OCI-LY1 (cell line): ENCODE measurements at regions not wholly inside any gene's neighbourhood (a gene's known extent, or its start where the extent isn't known, plus 50 kb on each side); places are given as distances from the start of the nearest gene placed in this dataset.

Experiments
- H2AFZ ChIP-seq: fragments of 200-600 bp; sonication (generic), shearing (Covaris generic); 2 replicates; pipeline ENCODE4 v1.6.0; 2014; ENCODE audit warnings: antibody characterized with exemption, mild to moderate bottlenecking, low read length
- H3F3A ChIP-seq: fragments of 200-600 bp; sonication (generic), shearing (Covaris generic); 2 replicates; pipeline ENCODE4 v1.6.0; 2014; ENCODE audit warnings: mild to moderate bottlenecking, antibody characterized with exemption, low read length, moderate library complexity; ENCODE audit not compliant: insufficient read depth
- H3K27ac ChIP-seq: fragments of 200-600 bp; sonication (generic); 2 replicates; pipeline ENCODE4 v1.5.1; 2014; ENCODE audit warnings: low read length, mixed run types, mild to moderate bottlenecking, low read depth; ENCODE audit not compliant: poor library complexity, severe bottlenecking
- H3K27me3 ChIP-seq: fragments of 200-600 bp; sonication (generic); 2 replicates; pipeline ENCODE4 v1.6.0; 2014; ENCODE audit warnings: antibody characterized with exemption, mild to moderate bottlenecking, low read length, moderate library complexity; ENCODE audit not compliant: insufficient read depth
- H3K36me3 ChIP-seq: fragments of 200-600 bp; sonication (generic); 2 replicates; pipeline ENCODE4 v1.6.1; 2014; ENCODE audit warnings: mild to moderate bottlenecking, antibody characterized with exemption, low read length, moderate library complexity, mixed read lengths; ENCODE audit not compliant: insufficient read depth
- H3K4me1 ChIP-seq: fragments of 200-600 bp; sonication (generic); 2 replicates; pipeline ENCODE4 v1.5.1; 2014; ENCODE audit warnings: mild to moderate bottlenecking, low read length, moderate library complexity; ENCODE audit not compliant: insufficient read depth, severe bottlenecking
- H3K4me2 ChIP-seq: fragments of 200-600 bp; sonication (generic), shearing (Covaris generic); 2 replicates; pipeline ENCODE4 v1.6.1; 2014; ENCODE audit warnings: low read length
- H3K4me3 ChIP-seq: fragments of 200-600 bp; sonication (generic); 2 replicates; pipeline ENCODE4 v1.5.1; 2014; ENCODE audit warnings: low read length, low read depth, mild to moderate bottlenecking, mixed read lengths; ENCODE audit not compliant: poor library complexity, severe bottlenecking
- H3K79me2 ChIP-seq: fragments of 200-600 bp; shearing (Covaris generic); 2 replicates; pipeline ENCODE4 v1.6.1; 2016; ENCODE audit warnings: mixed run types, low read length, mixed read lengths; ENCODE audit not compliant: insufficient read depth
- H3K9ac ChIP-seq: fragments of 200-600 bp; sonication (generic), shearing (Covaris generic); 2 replicates; pipeline ENCODE4 v1.6.1; 2014; ENCODE audit warnings: mild to moderate bottlenecking, low read length, mixed read lengths
- H3K9me2 ChIP-seq: fragments of 200-600 bp; sonication (generic), shearing (Covaris generic); 2 replicates; pipeline ENCODE4 v1.6.1; 2014; ENCODE audit warnings: low read depth, mild to moderate bottlenecking, low read length, mixed read lengths
- H3K9me3 ChIP-seq: fragments of 200-600 bp; shearing (Covaris generic); 2 replicates; pipeline ENCODE4 v1.6.1; 2014; ENCODE audit warnings: low read length, mixed read lengths
- H4K20me1 ChIP-seq: fragments of 200-600 bp; sonication (generic), shearing (Covaris generic); 2 replicates; pipeline ENCODE4 v1.6.0; 2016; ENCODE audit warnings: mild to moderate bottlenecking, low read length; ENCODE audit not compliant: insufficient read depth
- EZH2 ChIP-seq: fragments of 200-600 bp; sonication (generic), shearing (Covaris generic); IDR thresholded peaks from 2 replicates; pipeline ENCODE4 v1.8.0; 2017; ENCODE audit warnings: borderline replicate concordance, mixed run types, mild to moderate bottlenecking, antibody characterized with exemption, low read length, moderate library complexity, mixed read lengths
- TF ChIP-seq, protein P1 (sequence below): fragments of 200-600 bp; sonication (generic), shearing (Covaris generic); IDR thresholded peaks from 2 replicates; pipeline ENCODE4 v1.5.1; 2017; ENCODE audit warnings: mild to moderate bottlenecking, antibody characterized with exemption, low read length, moderate library complexity, mixed read lengths

DNA sequence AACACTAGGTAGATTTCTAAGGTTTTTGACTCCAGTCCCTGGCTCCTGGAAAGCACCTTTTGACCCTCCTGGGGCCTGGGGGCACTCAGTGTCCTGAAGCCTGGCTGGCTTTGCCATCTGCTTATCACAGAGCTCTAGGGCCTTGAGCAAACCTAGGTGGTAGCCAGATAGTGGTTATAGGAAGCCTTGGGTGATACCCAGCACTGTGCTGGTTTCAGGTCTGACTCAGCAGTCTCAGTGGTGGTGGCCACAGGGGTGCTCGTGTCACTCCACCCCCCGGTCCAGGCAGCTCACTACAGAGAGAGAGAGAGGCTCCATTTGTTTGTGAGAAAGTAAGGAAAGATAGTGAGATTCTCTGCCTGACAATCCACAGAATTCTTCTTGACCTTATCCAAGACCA lies 195.8 kb upstream of the ZFP42 start:
- H3K79me2 ChIP-seq, result no peaks in the 10 kb centered on the region
- H3K9me2 ChIP-seq, result no peaks in the 10 kb centered on the region
- no peak overlapping the region for H2AFZ ChIP-seq
- H3K9me3 ChIP-seq, result no peaks in the 10 kb centered on the region
- no peaks in the 10 kb centered on the region; the same call in 1 of the 2 replicates for H3K36me3 ChIP-seq
- no peaks in the 10 kb centered on the region for H3K4me1 ChIP-seq
- H3F3A ChIP-seq, result no peaks in the 10 kb centered on the region
- H3K4me2 ChIP-seq, result no peak overlapping the region
- no peak for TF ChIP-seq EZH2
- TF ChIP-seq, protein P1, sequence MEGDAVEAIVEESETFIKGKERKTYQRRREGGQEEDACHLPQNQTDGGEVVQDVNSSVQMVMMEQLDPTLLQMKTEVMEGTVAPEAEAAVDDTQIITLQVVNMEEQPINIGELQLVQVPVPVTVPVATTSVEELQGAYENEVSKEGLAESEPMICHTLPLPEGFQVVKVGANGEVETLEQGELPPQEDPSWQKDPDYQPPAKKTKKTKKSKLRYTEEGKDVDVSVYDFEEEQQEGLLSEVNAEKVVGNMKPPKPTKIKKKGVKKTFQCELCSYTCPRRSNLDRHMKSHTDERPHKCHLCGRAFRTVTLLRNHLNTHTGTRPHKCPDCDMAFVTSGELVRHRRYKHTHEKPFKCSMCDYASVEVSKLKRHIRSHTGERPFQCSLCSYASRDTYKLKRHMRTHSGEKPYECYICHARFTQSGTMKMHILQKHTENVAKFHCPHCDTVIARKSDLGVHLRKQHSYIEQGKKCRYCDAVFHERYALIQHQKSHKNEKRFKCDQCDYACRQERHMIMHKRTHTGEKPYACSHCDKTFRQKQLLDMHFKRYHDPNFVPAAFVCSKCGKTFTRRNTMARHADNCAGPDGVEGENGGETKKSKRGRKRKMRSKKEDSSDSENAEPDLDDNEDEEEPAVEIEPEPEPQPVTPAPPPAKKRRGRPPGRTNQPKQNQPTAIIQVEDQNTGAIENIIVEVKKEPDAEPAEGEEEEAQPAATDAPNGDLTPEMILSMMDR, result no peak
- H4K20me1 ChIP-seq, result no peaks in the 10 kb centered on the region
- H3K27ac ChIP-seq, result no peak overlapping the region
- H3K27me3 ChIP-seq, result no peaks in the 10 kb centered on the region
- H3K4me3 ChIP-seq, result no peak overlapping the region
- no peak overlapping the region for H3K9ac ChIP-seq

DNA sequence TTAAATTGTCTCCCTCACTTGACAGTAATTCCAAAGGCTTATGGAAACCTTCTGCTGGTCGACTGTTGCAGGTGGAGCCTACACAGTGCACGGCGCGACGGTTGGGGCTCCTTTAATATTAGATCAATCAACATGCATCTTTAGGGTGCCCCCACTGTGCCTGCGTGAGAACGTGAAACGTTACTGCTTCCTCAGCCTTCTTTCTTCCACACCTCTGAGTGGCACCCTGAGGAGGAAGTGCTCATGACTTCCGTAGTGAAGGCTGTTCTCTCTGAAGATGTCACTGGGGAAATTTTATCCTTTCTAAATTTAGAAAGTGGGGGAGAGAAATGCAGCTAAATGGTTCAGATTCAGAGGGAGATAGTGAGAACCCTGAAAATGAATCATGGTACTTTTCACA lies 184.0 kb upstream of the ZFP42 start:
- H3K27ac ChIP-seq, result no peak overlapping the region
- no peaks in the 10 kb centered on the region for H4K20me1 ChIP-seq
- H3K4me3 ChIP-seq, result no peak overlapping the region
- no peaks in the 10 kb centered on the region for H3K9me2 ChIP-seq
- no peaks in the 10 kb centered on the region for H3K36me3 ChIP-seq
- H3K27me3 ChIP-seq, result no peaks in the 10 kb centered on the region
- H3K4me2 ChIP-seq, result no peak overlapping the region
- H3K4me1 ChIP-seq, result peaks cover 19% of the 10 kb centered on the region
- no peak overlapping the region for H3K9ac ChIP-seq
- no peak for TF ChIP-seq EZH2
- TF ChIP-seq, protein P1, result no peak
- H3K9me3 ChIP-seq, result no peaks in the 10 kb centered on the region
- H3K79me2 ChIP-seq, result no peaks in the 10 kb centered on the region
- H3F3A ChIP-seq, result no peaks in the 10 kb centered on the region
- H2AFZ ChIP-seq, result no peak overlapping the region

DNA sequence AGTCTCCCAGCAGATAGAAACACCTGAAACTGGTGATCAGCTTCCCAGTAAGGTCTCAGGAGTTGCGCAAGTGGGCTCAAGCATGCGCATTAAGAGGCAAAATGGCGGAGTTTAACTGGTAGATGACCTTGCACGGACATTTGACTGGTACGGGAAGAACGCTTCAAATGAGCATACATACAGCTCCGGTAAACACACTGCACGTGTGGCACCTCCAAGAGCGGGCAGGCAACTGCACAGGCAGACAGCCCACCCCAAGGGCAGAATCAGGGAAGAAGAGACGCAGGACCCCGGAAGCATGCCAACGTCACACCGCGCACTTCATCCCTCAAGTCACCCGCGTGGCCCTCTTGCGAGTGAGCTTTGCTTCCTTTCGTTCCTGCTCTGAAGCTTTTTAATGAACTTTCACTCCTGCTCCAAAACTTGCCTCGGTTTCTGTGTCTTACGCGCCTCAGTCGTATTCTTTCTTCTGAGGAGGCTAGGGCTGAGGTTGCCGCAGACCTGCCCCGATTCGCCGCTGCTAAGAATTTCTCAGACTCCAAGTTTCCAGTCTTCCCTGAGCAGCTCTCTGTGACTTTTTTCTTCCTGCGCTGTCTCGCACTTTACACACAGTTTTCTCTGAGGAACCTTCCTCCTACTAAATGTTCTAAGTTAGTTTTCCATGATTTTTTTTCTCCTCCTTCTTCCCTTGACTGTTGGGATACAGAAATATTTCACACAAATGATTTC lies 180.7 kb upstream of the ZFP42 start:
- no peak overlapping the region for H3K9ac ChIP-seq
- H3K9me3 ChIP-seq, result no peaks in the 10 kb centered on the region; the same call in 1 of the 2 replicates
- H3K27me3 ChIP-seq, result no peaks in the 10 kb centered on the region
- H3K4me1 ChIP-seq, result peaks cover 19% of the 10 kb centered on the region
- no peaks in the 10 kb centered on the region for H3K9me2 ChIP-seq
- H3F3A ChIP-seq, result no peaks in the 10 kb centered on the region
- no peaks in the 10 kb centered on the region for H3K36me3 ChIP-seq
- H4K20me1 ChIP-seq, result no peaks in the 10 kb centered on the region
- no peaks in the 10 kb centered on the region for H3K79me2 ChIP-seq
- no peak overlapping the region for H3K27ac ChIP-seq
- H2AFZ ChIP-seq, result no peak overlapping the region
- no peak overlapping the region for H3K4me2 ChIP-seq
- TF ChIP-seq EZH2, result no peak
- TF ChIP-seq, protein P1, result no peak
- H3K4me3 ChIP-seq, result no peak overlapping the region
